GM12891 (cell line): ENCODE measurements at regions not wholly inside any gene's neighbourhood (a gene's known extent, or its start where the extent isn't known, plus 50 kb on each side); places are given as distances from the start of the nearest gene placed in this dataset.
"Not testable (repeated sequence)": the region's sequence is repeated elsewhere in the genome, so short reads cannot be mapped to it uniquely, and the experiment has no call there.

Experiments used
- POLR2A ChIP-seq: IDR thresholded peaks from 2 replicates; pipeline ENCODE4 v1.6.1; 2011; ENCODE audit warnings: low read depth, low read length, control low read depth
- POLR2AphosphoS5 ChIP-seq: IDR thresholded peaks from 2 replicates; pipeline ENCODE4 v1.6.1; 2011; ENCODE audit warnings: low read depth, low read length, control low read depth
- SPI1 ChIP-seq: IDR thresholded peaks from 2 replicates; pipeline ENCODE4 v1.6.1; 2011; ENCODE audit warnings: low read depth, low read length, control low read depth
- TAF1 ChIP-seq: IDR thresholded peaks from 2 replicates; pipeline ENCODE4 v1.6.1; 2011; ENCODE audit warnings: low read depth, low read length, control low read depth

DNA sequence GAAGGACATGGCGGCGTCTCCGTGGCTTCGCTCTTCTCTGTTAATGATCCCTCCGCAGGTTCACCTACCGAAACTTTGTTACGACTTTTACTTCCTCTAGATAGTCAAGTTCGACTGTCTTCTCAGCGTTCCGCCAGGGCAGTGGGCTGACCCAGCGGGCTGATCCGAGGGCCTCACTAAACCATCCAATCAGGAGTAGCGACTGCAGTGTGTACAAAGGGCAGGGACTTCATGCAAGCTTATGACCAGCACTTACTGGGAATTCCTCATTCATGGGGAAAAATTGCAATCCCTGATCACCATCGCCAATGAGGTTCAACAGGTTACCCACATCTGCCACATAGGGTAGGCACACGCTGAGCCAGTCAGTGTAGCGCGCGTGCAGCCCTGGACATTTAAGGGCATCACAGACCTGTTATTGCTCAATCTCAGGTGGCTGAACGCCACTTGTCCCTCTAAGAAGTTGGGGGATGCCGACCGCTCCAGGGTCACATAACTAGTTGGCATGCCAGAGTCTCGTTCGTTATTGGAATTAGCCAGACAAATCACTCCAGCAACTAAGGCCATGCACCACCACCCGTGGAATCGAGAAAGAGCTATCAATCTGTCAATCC is 92.7 kb upstream of the ANKRD30BL start:
- not testable (repeated sequence) for TF ChIP-seq POLR2A, POLR2AphosphoS5, TAF1, SPI1
